ENCODE measurements at regions not wholly inside any gene's neighbourhood (a gene's known extent, or its start where the extent isn't known, plus 50 kb on each side); places are given as distances from the start of the nearest gene placed in this dataset.

DNA sequence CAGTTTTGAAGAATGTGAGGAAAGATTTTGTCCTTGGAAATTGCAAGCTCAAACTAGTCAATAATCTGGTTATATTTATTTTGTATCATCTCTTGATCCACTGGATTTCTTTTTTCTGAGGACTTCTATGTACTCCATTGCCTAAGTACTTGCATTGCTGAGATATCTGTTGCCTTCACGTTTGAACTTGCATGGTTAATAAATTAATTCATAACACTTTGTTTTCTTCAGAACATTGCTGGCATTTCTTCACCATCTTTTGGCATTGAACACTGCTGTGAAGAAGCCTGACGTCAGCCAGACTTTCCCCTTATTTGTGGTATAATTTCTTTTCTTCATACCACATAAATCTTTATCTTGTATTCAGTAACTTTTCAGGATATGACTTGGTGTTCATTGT lies 246.0 kb upstream of the KIF2A start:
- DNase-seq (ENCODE audit: low spot score in 2 of 2) = no peak
- intact Hi-C loops (cut with DNase I; ENCODE audit: low total_unique reads) = no loop called here
- TF ChIP-seq POLR2A (IDR thresholded peaks at IDR 0.05) = no peak
- TF ChIP-seq, protein P1, sequence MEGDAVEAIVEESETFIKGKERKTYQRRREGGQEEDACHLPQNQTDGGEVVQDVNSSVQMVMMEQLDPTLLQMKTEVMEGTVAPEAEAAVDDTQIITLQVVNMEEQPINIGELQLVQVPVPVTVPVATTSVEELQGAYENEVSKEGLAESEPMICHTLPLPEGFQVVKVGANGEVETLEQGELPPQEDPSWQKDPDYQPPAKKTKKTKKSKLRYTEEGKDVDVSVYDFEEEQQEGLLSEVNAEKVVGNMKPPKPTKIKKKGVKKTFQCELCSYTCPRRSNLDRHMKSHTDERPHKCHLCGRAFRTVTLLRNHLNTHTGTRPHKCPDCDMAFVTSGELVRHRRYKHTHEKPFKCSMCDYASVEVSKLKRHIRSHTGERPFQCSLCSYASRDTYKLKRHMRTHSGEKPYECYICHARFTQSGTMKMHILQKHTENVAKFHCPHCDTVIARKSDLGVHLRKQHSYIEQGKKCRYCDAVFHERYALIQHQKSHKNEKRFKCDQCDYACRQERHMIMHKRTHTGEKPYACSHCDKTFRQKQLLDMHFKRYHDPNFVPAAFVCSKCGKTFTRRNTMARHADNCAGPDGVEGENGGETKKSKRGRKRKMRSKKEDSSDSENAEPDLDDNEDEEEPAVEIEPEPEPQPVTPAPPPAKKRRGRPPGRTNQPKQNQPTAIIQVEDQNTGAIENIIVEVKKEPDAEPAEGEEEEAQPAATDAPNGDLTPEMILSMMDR (IDR thresholded peaks at IDR 0.05) = no peak
- H3K4me3 ChIP-seq (ENCODE audit: low read depth, poor library complexity, severe bottlenecking) = no peak overlapping the region
- WGBS, 2 donors = 19 to 23% methylated on average over 2 of the region's 2 CpGs

DNA sequence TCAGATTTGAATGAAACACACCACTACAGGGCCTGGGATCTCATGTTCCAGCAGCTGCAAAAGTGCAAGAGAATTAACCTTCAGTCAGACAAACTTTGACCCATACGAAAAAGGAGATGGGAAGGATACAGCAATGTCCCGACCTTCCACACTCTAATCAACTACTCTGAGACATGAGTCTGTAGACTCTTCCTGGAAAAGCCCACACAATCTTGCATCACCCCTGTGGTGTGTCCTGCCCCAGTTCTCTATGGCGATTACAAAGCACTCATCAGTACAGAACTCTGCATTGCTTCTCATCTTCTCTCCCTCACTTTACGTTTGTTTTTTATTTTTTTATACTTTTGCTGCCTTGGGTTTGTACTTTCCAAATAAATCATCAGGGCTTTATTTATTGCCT lies 241.0 kb upstream of the KIF2A start:
- WGBS, 2 donors = 71 to 78% methylated on average over 4 of the region's 4 CpGs
- H3K4me3 ChIP-seq (ENCODE audit: low read depth, poor library complexity, severe bottlenecking) = no peak overlapping the region
- no peak for DNase-seq (ENCODE audit: low spot score in 2 of 2)
- intact Hi-C loops (cut with DNase I; ENCODE audit: low total_unique reads) = no loop called here
- TF ChIP-seq, protein P1 (IDR thresholded peaks at IDR 0.05) = no peak
- TF ChIP-seq POLR2A (IDR thresholded peaks at IDR 0.05) = no peak

- no peak overlapping the region for H3K4me3 ChIP-seq (ENCODE audit: low read depth, poor library complexity, severe bottlenecking)
- intact Hi-C loops (cut with DNase I; ENCODE audit: low total_unique reads) = no loop called here
- no peak for TF ChIP-seq POLR2A (IDR thresholded peaks at IDR 0.05)
- TF ChIP-seq, protein P1 (IDR thresholded peaks at IDR 0.05) = no peak
- DNase-seq (ENCODE audit: low spot score in 2 of 2) = no peak
Observed at GRCh38 chr5:62066761-62067277, 239.2 kb upstream of the KIF2A start.

- TF ChIP-seq POLR2A (IDR thresholded peaks at IDR 0.05) = no peak
- TF ChIP-seq, protein P1 (IDR thresholded peaks at IDR 0.05) = no peak
- WGBS, 2 donors = 87 to 92% methylated on average over 3 of the region's 3 CpGs
- no peak overlapping the region for H3K4me3 ChIP-seq (ENCODE audit: low read depth, poor library complexity, severe bottlenecking)
- intact Hi-C loops (cut with DNase I; ENCODE audit: low total_unique reads) = no loop called here
- no peak for DNase-seq (ENCODE audit: low spot score in 2 of 2)
Observed at GRCh38 chr5:62068554-62068953, 237.5 kb upstream of the KIF2A start.

GRCh38 chr5:62077387-62077786 lies 228.6 kb upstream of the KIF2A start:
- TF ChIP-seq, protein P1 (IDR thresholded peaks at IDR 0.05) = no peak
- no peak for TF ChIP-seq POLR2A (IDR thresholded peaks at IDR 0.05)

GRCh38 chr5:62077823-62078550 lies 228.0 kb upstream of the KIF2A start:
- intact Hi-C loops (cut with DNase I; ENCODE audit: low total_unique reads) = no loop called here
- no peak overlapping the region for H3K4me3 ChIP-seq (ENCODE audit: low read depth, poor library complexity, severe bottlenecking)
- TF ChIP-seq, protein P1 (IDR thresholded peaks at IDR 0.05) = no peak
- no peak for TF ChIP-seq POLR2A (IDR thresholded peaks at IDR 0.05)
- DNase-seq (ENCODE audit: low spot score in 2 of 2) = no peak
- 62 to 67% methylated on average over 9 of the region's 9 CpGs for WGBS, 2 donors

More at GRCh38 chr5:62077387-62077786, 228.6 kb upstream of the KIF2A start:
- 91 to 93% methylated on average over 4 of the region's 4 CpGs for WGBS, 2 donors
- intact Hi-C loops (cut with DNase I; ENCODE audit: low total_unique reads) = no loop called here
- no peak overlapping the region for H3K4me3 ChIP-seq (ENCODE audit: low read depth, poor library complexity, severe bottlenecking)
- DNase-seq (ENCODE audit: low spot score in 2 of 2) = no peak

Measured in lower leg skin (tissue), 4 donors.